ENCODE measurements at regions not wholly inside any gene's neighbourhood (a gene's known extent, or its start where the extent isn't known, plus 50 kb on each side); places are given as distances from the start of the nearest gene placed in this dataset.

DNA sequence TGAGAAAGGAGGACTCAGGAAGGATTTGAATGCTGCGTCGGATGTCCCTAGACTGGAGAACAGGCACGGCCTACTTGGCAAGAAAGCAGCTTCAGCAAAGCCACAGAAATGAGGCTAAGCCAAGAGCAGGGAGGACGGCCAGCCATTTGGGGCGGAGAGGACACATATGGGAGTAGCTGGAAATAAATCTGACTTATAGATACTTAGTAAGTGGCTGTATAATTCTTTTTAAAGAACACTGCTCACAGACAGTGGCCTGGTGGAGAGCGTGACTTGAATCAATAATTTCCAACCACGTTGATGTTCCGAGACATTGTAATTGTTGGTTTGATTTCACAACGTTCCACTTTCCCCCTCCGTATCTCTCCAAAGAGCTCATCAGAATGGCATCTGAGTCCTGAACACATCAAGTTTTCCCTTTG is 67.7 kb upstream of the JCAD start:
- ChIA-PET POLR2A (interaction anchor here (0.8 kb wide), 1 partner anchor 15 kb away, joined by 3 read pairs; no protein-coding TSS in a partner anchor), CTCF (ENCODE audit: unreplicated experiment) (no interaction called here)
- no peak overlapping the region for H3K27ac ChIP-seq (ENCODE audit: low read depth, low read length, poor library complexity, severe bottlenecking)
- H2AFZ ChIP-seq (ENCODE audit: low read length), result no peak overlapping the region
- BruUV-seq (replicated peaks), result no TSS peak
- no peaks in the 10 kb centered on the region for H3K9me2 ChIP-seq (ENCODE audit: insufficient read depth, low read length)
- no peaks in the 10 kb centered on the region for H3K79me2 ChIP-seq (ENCODE audit: insufficient read depth, low read depth, low read length)
- no peak overlapping the region for H3K4me3 ChIP-seq (ENCODE audit: low read depth, low read length, poor library complexity, severe bottlenecking)
- no peak for TF ChIP-seq EZH2phosphoT487 (IDR thresholded peaks at IDR 0.05; ENCODE audit: borderline replicate concordance, low read depth, low read length)
- TF ChIP-seq, protein P1, sequence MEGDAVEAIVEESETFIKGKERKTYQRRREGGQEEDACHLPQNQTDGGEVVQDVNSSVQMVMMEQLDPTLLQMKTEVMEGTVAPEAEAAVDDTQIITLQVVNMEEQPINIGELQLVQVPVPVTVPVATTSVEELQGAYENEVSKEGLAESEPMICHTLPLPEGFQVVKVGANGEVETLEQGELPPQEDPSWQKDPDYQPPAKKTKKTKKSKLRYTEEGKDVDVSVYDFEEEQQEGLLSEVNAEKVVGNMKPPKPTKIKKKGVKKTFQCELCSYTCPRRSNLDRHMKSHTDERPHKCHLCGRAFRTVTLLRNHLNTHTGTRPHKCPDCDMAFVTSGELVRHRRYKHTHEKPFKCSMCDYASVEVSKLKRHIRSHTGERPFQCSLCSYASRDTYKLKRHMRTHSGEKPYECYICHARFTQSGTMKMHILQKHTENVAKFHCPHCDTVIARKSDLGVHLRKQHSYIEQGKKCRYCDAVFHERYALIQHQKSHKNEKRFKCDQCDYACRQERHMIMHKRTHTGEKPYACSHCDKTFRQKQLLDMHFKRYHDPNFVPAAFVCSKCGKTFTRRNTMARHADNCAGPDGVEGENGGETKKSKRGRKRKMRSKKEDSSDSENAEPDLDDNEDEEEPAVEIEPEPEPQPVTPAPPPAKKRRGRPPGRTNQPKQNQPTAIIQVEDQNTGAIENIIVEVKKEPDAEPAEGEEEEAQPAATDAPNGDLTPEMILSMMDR (conservative IDR thresholded peaks at IDR 0.05; ENCODE audit: low read length), result no peak
- no peak overlapping the region for H3K4me2 ChIP-seq (ENCODE audit: low read length)
- H3K4me1 ChIP-seq (ENCODE audit: insufficient read depth, low read length, poor library complexity, severe bottlenecking), result no peaks in the 10 kb centered on the region
- no peak for DNase-seq (ENCODE audit: low spot score)
- no peaks in the 10 kb centered on the region for H3K36me3 ChIP-seq (ENCODE audit: insufficient read depth, low read length)
- no peaks in the 10 kb centered on the region for H4K20me1 ChIP-seq (ENCODE audit: insufficient read depth, low read length)
- no peaks in the 10 kb centered on the region for H3K9me3 ChIP-seq (ENCODE audit: low read length)
- intact Hi-C loops (cut with micrococcal nuclease; ENCODE audit: unreplicated experiment), result no loop called here

DNA sequence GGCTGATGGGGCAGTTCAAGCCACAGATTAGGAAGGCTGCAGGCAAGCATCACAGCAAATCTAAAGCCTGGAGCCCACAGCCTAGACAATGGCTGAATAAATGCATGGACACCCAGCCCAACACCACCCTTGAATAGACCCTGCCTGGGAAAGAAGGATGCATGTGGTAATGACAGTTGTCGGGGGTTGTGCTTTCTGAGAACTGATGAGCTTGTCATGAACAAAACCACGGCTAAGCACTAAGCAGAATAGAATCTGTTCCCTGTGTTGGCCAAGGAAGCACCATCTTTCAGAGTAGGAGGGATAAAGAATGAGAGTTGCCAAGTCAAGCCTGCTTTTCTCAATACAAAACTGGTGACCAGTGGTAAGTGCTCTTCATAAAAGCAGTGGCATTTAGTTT is 66.1 kb upstream of the JCAD start:
- no peak overlapping the region for H3K4me3 ChIP-seq (ENCODE audit: low read depth, low read length, poor library complexity, severe bottlenecking)
- ChIA-PET POLR2A (no interaction called here), CTCF (ENCODE audit: unreplicated experiment) (no interaction called here)
- H3K27ac ChIP-seq (ENCODE audit: low read depth, low read length, poor library complexity, severe bottlenecking), result no peak overlapping the region
- no peaks in the 10 kb centered on the region for H3K36me3 ChIP-seq (ENCODE audit: insufficient read depth, low read length)
- H3K4me1 ChIP-seq (ENCODE audit: insufficient read depth, low read length, poor library complexity, severe bottlenecking), result no peaks in the 10 kb centered on the region
- H2AFZ ChIP-seq (ENCODE audit: low read length), result no peak overlapping the region
- BruUV-seq (replicated peaks), result no TSS peak
- H3K9me2 ChIP-seq (ENCODE audit: insufficient read depth, low read length), result no peaks in the 10 kb centered on the region
- TF ChIP-seq, protein P1 (conservative IDR thresholded peaks at IDR 0.05; ENCODE audit: low read length), result no peak
- TF ChIP-seq EZH2phosphoT487 (IDR thresholded peaks at IDR 0.05; ENCODE audit: borderline replicate concordance, low read depth, low read length), result no peak
- H3K9me3 ChIP-seq (ENCODE audit: low read length), result no peaks in the 10 kb centered on the region
- no peak for DNase-seq (ENCODE audit: low spot score)
- intact Hi-C loops (cut with micrococcal nuclease; ENCODE audit: unreplicated experiment), result no loop called here
- H3K4me2 ChIP-seq (ENCODE audit: low read length), result no peak overlapping the region
- no peaks in the 10 kb centered on the region for H3K79me2 ChIP-seq (ENCODE audit: insufficient read depth, low read depth, low read length)
- H4K20me1 ChIP-seq (ENCODE audit: insufficient read depth, low read length), result no peaks in the 10 kb centered on the region

DNA sequence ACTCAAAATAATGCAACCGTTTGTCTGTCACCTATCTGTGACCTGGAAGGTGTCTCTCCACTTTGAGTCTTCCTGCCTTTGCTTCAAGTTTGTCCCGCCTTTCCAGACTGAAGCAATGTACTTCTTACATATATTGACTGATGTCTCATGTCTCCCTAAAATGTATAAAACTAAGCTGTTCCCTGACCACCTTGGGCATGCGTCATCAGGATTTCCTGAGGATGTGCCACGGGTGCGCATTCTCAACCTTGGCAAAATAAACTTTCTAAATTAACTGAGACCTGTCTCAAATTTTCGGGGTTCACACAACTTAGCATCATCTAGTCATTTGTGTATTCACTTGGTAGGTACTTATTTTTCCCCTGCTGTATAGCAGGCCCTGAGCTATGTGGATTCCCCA is 65.3 kb upstream of the JCAD start:
- CTCF ChIA-PET (ENCODE audit: unreplicated experiment), result no interaction called here
- H2AFZ ChIP-seq (ENCODE audit: low read length), result no peak overlapping the region

More for the DNA sequence above, 65.3 kb upstream of the JCAD start:
- Histone ChIP-seq H3K9me2 (ENCODE audit: insufficient read depth, low read length) (no peaks in the 10 kb centered on the region), H3K4me2 (ENCODE audit: low read length) (no peak overlapping the region), H3K9me3 (ENCODE audit: low read length) (no peaks in the 10 kb centered on the region), H3K4me3 (ENCODE audit: low read depth, low read length, poor library complexity, severe bottlenecking) (no peak overlapping the region), H3K27ac (ENCODE audit: low read depth, low read length, poor library complexity, severe bottlenecking) (no peak overlapping the region), H3K36me3 (ENCODE audit: insufficient read depth, low read length) (no peaks in the 10 kb centered on the region), H4K20me1 (ENCODE audit: insufficient read depth, low read length) (no peaks in the 10 kb centered on the region), H3K4me1 (ENCODE audit: insufficient read depth, low read length, poor library complexity, severe bottlenecking) (no peaks in the 10 kb centered on the region), H3K79me2 (ENCODE audit: insufficient read depth, low read depth, low read length) (no peaks in the 10 kb centered on the region)
- intact Hi-C loops (cut with micrococcal nuclease; ENCODE audit: unreplicated experiment), result no loop called here
- TF ChIP-seq EZH2phosphoT487 (IDR thresholded peaks at IDR 0.05; ENCODE audit: borderline replicate concordance, low read depth, low read length), result no peak
- TF ChIP-seq, protein P1 (conservative IDR thresholded peaks at IDR 0.05; ENCODE audit: low read length), result no peak
- DNase-seq (ENCODE audit: low spot score), result no peak
- BruUV-seq (replicated peaks), result no TSS peak
- POLR2A ChIA-PET, result no interaction called here
